ENCODE measurements at regions not wholly inside any gene's neighbourhood (a gene's known extent, or its start where the extent isn't known, plus 50 kb on each side); places are given as distances from the start of the nearest gene placed in this dataset.

GRCh38 chr12:92089559-92089958 is 56.1 kb downstream of the BTG1 start:
- in situ Hi-C loops (cut with MboI; ENCODE audit: low sequenced_read_pairs), result no loop called here

GRCh38 chr12:92088805-92089204 is 56.8 kb downstream of the BTG1 start:
- in situ Hi-C loops (cut with MboI; ENCODE audit: low sequenced_read_pairs), result no loop called here

- in situ Hi-C loops (cut with MboI; ENCODE audit: low sequenced_read_pairs), result no loop called here
Measured at GRCh38 chr12:92085736-92086040, 60.0 kb downstream of the BTG1 start.

GRCh38 chr12:92085040-92085735 is 60.5 kb downstream of the BTG1 start:
- in situ Hi-C loops (cut with MboI; ENCODE audit: low sequenced_read_pairs), result no loop called here

- in situ Hi-C loops (cut with MboI; ENCODE audit: low sequenced_read_pairs), result no loop called here
Measured at GRCh38 chr12:92080911-92081285, 64.7 kb downstream of the BTG1 start.

- in situ Hi-C loops (cut with MboI; ENCODE audit: low sequenced_read_pairs), result no loop called here
Measured at GRCh38 chr12:92079054-92079385, 66.6 kb downstream of the BTG1 start.

GRCh38 chr12:92078167-92079053 is 67.2 kb downstream of the BTG1 start:
- in situ Hi-C loops (cut with MboI; ENCODE audit: low sequenced_read_pairs), result no loop called here

- in situ Hi-C loops (cut with MboI; ENCODE audit: low sequenced_read_pairs), result no loop called here
Measured at GRCh38 chr12:92077530-92077929, 68.1 kb downstream of the BTG1 start.

- in situ Hi-C loops (cut with MboI; ENCODE audit: low sequenced_read_pairs), result no loop called here
Measured at GRCh38 chr12:92076101-92076500, 69.5 kb downstream of the BTG1 start.

GRCh38 chr12:92075425-92075914 is 70.2 kb downstream of the BTG1 start:
- in situ Hi-C loops (cut with MboI; ENCODE audit: low sequenced_read_pairs), result no loop called here

- in situ Hi-C loops (cut with MboI; ENCODE audit: low sequenced_read_pairs), result no loop called here
Measured at GRCh38 chr12:92074889-92075288, 70.8 kb downstream of the BTG1 start.

GRCh38 chr12:92073094-92073493 is 72.6 kb downstream of the BTG1 start:
- in situ Hi-C loops (cut with MboI; ENCODE audit: low sequenced_read_pairs), result no loop called here

GRCh38 chr12:92072112-92072511 is 73.5 kb downstream of the BTG1 start:
- in situ Hi-C loops (cut with MboI; ENCODE audit: low sequenced_read_pairs), result no loop called here

GRCh38 chr12:92070864-92071445 is 74.7 kb downstream of the BTG1 start:
- in situ Hi-C loops (cut with MboI; ENCODE audit: low sequenced_read_pairs), result no loop called here

GRCh38 chr12:92070054-92070863 is 75.4 kb downstream of the BTG1 start:
- in situ Hi-C loops (cut with MboI; ENCODE audit: low sequenced_read_pairs), result no loop called here

GRCh38 chr12:92068459-92068858 is 77.2 kb downstream of the BTG1 start:
- in situ Hi-C loops (cut with MboI; ENCODE audit: low sequenced_read_pairs), result no loop called here

GRCh38 chr12:92065639-92066038 is 80.0 kb downstream of the BTG1 start:
- in situ Hi-C loops (cut with MboI; ENCODE audit: low sequenced_read_pairs), result no loop called here

- in situ Hi-C loops (cut with MboI; ENCODE audit: low sequenced_read_pairs), result no loop called here
Measured at GRCh38 chr12:92065018-92065499, 80.6 kb downstream of the BTG1 start.

- in situ Hi-C loops (cut with MboI; ENCODE audit: low sequenced_read_pairs), result no loop called here
Measured at GRCh38 chr12:92064422-92064821, 81.2 kb downstream of the BTG1 start.

- in situ Hi-C loops (cut with MboI; ENCODE audit: low sequenced_read_pairs), result no loop called here
Measured at GRCh38 chr12:92063641-92064040, 82.0 kb downstream of the BTG1 start.

All from HL-60/S4 (cell line).